Transverse colon (tissue), 1 donor: ENCODE measurements at regions not wholly inside any gene's neighbourhood (a gene's known extent, or its start where the extent isn't known, plus 50 kb on each side); places are given as distances from the start of the nearest gene placed in this dataset.

Source experiments
- EP300 ChIP-seq: sonication (generic); formaldehyde crosslinking; IDR thresholded peaks from one replicate; pipeline ENCODE4 v1.6.1; 2017; ENCODE audit warnings: antibody characterized with exemption, low read depth
- POLR2A ChIP-seq: fragments of 450-650 bp; IDR thresholded peaks from one replicate; pipeline ENCODE4 v1.6.1; 2016; ENCODE audit warnings: antibody characterized with exemption, mild to moderate bottlenecking, moderate library complexity

DNA sequence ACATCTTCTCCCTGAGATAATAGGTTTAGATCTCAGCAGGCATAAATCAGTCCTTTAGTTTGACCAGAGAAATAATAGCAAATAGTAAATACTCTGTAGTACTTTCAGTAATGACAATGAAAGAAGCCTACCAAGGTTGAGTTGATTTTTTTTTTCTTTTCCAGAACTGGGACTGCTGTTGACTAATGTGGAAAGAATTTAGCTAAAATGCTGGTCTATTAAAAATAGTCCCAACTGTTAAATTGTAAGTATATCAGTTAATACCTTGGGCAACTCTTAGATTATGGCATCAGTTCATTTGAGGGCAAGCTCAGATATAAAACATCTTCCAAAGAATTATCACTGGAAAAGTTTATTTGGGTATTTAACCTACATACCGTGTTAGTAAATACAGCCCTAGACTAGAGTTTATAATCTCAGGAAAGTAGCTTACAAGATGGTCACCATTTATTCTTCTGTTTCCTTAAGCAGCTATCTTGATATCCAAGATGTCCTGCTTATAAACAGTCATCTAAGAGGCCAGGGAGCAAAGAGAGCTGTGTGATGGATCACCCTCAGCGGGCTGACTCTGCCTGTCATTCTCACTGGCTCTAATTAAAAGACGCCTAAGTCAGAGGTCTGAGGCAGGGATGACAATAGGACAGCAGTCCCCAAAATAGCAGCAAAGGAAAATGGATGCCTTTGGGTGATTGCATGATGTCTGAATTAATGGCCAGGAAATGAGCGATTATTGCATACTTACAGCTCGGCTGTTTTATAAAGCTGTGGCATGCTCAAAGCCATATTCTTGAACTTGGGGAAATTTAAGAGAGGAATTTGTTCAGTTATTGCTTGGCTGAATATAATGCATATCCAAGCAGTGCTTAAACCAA is 121.3 kb downstream of the MTX2 start:
- TF ChIP-seq POLR2A, result no peak
- no peak for TF ChIP-seq EP300
